OCI-M2 (cell line): ENCODE measurements at regions not wholly inside any gene's neighbourhood (a gene's known extent, or its start where the extent isn't known, plus 50 kb on each side); places are given as distances from the start of the nearest gene placed in this dataset.

Experiments
- DNase-seq: peaks from one replicate; lab custom pipeline; 2025; ENCODE audit not compliant: unreplicated experiment; lab: John Stamatoyannopoulos, UW

GRCh38 chr13:79794931-79795330, 314.0 kb downstream of the NDFIP2 start:
- no peak for DNase-seq

DNA sequence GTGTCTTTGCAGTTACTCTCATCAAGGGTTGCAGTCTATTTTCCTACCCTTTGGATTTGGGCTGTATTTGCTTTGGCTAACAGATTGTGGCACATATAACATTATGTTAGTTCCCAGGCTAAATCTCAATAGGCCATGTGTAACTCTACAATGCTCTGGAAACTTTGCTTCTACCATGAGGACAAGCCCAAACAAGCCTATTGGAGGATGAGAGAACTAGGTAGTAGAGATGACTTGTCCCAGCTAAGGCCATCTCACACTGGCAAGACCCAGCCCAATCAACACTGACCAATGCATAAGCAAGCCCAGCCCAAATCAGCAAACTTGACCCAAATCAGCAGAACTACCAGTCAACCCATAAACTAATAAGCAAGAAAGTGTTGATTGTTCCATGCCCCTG, 311.8 kb downstream of the NDFIP2 start:
- no peak for DNase-seq

GRCh38 chr13:79791471-79792042, 310.6 kb downstream of the NDFIP2 start:
- no peak for DNase-seq

DNA sequence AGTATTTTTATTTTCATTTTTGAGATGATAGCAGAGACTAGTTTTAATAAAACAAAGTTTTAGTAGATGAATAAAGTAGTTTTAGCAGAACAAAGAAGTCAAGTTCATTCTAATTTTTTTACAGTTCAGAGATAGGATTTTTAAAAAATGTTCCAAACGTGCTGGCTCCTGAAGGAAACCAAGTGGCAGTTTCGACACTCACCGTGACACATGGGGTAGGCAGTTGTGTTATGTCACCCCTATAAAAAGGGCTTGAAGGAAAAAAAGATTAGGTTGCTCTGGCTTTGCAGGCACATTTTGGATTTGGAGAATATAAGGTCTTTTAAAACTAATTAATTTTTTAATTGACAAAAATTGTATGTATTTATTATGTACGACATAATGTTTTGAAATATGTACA, 305.2 kb downstream of the NDFIP2 start:
- no peak for DNase-seq

GRCh38 chr13:79782541-79783205, 301.7 kb downstream of the NDFIP2 start:
- DNase-seq, result no peak

- no peak for DNase-seq
Observed at GRCh38 chr13:79781829-79782540, 301.0 kb downstream of the NDFIP2 start.

DNA sequence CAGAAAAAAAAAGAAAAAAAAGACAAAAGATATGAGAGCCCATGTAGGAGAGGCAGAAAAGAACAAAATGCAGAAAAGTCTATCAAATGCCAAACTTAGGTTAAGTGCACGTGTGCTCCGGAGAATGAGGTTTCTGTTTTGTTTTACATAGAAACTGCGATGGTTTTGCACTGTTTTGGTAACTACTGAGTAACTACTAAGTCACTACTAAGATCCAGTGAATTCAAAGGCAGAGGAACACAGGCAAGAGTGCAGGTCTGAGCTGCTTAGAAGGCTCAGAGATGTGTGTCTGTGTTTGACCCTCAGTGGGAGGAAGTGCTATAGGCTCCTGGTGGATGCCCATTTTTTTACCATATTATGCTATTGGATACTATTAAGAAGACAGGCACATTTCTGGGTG, 299.3 kb downstream of the NDFIP2 start:
- DNase-seq, result no peak

GRCh38 chr13:79779761-79780160, 298.8 kb downstream of the NDFIP2 start:
- DNase-seq, result no peak

DNA sequence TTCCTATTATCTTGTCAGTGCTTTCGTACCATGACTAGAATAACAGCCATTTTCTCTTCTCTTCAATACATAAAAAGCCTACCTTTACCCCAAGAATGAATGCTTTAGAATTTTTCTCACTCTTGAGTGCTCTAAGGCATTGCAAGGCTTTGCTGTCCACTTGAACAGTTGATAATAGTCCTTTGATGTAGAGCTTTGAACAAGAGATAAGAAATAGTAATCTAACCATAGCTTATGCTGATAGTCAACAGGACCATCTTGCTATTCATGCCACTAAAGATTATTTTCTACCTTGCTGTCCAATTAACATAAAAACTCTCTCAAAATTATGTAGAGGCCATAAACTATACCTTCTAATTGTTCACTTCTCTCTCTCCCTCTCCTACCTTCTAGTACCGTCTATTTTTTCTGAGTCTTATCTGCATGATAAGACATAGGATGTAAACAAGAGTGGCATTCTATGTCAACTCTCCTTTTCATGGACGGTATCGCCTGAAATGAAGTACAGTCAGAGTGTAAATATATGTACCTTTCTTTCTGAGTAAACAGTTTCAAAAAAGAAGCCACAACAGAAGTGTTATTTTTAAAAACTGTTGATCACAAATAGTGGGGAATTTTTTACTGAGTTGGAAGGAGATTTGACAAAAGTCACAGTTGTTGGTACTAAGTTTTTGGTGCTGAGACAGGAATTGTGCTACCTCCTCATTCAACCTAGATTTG, 297.9 kb downstream of the NDFIP2 start:
- no peak for DNase-seq

GRCh38 chr13:79777504-79777903, 296.5 kb downstream of the NDFIP2 start:
- DNase-seq, result no peak

- no peak for DNase-seq
Observed at GRCh38 chr13:79776531-79777295, 295.8 kb downstream of the NDFIP2 start.

DNA sequence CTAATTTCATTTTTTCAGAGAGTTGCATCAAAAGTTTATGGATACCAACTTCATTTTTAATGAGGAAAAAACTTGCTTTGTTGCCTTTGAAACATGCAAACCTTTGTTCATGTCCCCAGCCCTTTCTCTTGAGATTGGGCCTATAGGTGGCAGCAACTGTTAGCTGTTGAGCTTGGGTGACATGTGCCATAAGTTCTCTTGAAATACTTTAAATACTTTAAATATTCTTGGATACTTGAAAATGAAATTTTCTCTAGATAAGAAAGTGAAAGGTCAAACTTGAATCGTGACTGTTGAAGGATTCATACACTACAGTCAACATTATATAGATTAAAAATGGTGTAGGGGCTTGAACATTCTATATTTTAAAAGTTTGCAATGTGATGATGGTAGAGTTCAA, 294.9 kb downstream of the NDFIP2 start:
- no peak for DNase-seq

DNA sequence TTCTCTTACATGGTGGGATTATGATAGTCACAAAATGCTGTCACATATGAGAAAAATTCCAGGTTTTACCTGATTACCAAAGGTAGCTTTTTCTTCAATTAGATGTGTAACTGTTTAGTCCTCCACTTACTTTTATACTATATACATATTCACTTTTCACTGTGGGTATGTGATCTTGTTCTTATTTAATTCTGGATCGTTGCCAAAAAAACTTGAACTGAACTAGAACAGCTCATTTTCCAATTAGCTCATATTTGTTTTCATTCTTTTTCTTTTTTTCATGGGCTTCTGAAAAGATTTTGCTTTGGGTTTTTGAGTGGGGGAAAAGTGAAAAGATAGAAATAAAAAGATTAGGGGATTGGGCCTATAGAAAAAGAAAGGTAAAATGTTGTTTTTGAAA, 291.9 kb downstream of the NDFIP2 start:
- no peak for DNase-seq

DNA sequence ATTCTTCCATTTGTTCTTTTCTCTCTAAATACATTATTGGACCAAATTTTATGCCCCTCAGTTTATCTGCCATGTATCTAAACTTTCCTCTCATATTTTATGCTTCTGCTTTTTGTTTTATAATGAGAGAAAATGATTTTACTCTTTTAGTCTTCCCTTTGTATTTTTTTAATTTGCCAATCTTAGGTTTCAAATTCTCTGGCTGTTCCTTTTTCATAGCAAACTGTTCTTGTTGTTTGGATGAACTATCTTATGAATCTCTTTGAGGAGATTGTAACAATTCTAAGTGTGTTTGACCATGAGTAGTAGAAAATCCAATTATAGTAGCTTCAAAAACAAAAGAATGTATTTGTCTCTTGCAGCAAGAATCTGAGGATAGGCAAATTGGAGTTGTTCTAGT, 290.5 kb downstream of the NDFIP2 start:
- DNase-seq, result no peak

DNA sequence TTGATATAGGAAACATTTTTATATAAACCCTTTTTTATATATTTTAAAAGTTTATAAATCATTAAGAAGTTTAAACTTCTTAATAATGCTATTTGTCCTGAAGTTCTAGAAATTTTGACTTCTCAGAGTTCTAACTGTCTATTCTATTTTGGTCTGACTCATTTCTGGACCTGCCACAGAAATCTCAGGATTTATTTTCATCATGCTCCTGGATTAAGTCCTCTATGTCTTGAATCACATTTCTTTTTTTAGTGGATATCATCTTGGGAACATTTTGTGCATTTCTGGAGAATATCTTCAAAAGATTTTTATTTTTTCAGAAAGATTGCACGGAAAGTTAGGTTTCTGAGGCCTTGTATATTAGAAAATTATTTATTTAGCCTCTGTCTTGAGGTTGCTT, 289.1 kb downstream of the NDFIP2 start:
- no peak for DNase-seq

- no peak for DNase-seq
Observed at GRCh38 chr13:79767126-79767525, 286.2 kb downstream of the NDFIP2 start.

DNA sequence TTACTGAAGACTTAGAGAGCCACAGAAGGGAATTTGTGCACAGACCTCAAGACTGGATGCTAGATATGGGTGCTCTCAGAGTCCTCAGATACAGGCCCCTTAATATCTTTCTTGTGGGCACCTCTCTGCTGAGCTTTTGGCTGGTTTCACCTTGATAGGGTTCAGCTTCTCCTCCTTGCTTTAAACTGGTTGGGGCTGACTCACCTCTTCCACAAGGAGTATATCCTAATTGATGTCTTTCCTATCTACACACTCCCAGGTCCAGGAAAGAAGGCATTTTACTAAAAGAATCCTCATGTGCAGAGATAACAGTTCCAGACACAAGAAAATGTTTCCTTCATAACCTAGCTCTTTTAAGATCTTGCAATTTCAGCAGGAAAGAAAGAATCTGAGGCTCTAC, 284.4 kb downstream of the NDFIP2 start:
- no peak for DNase-seq

- DNase-seq, result no peak
Observed at GRCh38 chr13:79749984-79750551, 269.1 kb downstream of the NDFIP2 start.

DNA sequence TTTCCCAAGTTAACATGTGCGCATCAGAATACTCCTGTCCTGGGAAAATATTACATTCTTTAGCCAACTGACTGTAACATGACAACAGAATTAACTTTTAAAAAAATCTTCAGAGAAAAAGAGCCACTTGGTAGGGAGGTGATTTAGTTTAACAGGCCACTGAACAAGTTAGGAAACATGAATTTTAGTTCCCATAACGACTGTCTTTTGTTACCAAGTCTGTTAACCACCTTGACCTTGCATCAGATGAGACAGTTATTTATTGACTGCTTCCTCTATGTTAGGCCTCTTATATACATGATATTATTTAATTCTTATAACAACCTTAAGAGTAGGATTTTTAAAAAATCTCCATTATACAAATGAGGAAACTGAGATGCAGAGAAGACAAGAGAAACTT, 268.6 kb downstream of the NDFIP2 start:
- no peak for DNase-seq

DNA sequence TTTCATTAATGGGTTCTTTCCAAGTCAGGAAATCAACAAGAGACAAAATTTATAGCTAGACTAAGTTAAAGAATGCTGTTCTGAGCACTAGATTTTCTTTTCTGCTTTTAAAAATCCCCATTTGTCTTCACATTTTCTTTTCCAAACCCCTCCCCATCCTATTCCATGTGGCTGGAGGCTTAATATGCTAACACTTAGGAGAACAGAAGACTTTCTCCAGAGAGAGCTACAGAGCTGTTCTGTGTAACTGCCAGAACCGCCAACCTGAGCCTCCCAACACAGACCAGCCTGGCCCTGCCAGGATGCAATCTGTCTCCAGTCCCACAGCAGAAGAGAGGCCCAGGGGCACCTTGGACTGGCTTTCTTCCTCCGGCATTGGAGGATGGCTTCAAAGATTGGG, 264.1 kb downstream of the NDFIP2 start:
- no peak for DNase-seq

DNA sequence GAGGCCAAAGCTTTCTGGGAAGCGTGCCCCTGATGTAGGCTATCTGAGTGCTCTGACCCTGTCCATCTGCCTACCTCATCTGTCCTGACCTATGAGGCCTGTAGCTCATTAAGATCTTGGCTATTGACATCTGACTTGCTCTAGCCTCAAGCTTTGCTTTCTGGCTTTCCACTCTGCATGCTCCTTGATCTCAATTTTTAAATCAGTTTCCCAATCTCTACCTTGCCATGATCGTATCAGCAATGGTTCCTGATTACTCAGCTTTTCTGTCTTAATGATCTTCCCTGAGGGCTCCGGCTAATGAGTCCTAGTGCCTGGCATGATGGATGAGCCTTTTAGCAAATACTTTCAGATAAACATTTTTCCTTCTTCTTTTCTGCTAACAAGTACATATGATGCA, 262.0 kb downstream of the NDFIP2 start:
- DNase-seq, result no peak
